ENCODE measurements at regions not wholly inside any gene's neighbourhood (a gene's known extent, or its start where the extent isn't known, plus 50 kb on each side); places are given as distances from the start of the nearest gene placed in this dataset.

DNA sequence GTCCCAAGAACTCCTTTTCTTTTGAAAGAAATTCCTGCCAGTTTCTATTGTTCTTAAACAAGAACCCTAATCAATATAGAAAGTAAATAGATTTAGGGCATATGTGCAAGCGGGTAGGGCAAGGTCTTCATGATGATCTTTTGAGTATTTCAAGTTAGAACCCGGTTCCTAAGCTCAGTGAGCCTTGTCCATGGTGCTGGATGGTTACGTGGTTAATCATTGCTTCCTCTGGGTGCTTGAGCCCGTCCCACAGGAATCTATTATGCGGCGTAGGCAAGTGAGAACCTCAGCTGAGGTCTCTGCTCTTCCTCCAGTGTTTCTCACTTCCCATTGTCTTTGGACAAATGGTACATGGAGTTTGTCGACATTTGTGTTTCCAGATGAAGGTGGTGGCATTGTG lies 580.8 kb upstream of the EEF2KMT start:
- DNase-seq = no peak

DNA sequence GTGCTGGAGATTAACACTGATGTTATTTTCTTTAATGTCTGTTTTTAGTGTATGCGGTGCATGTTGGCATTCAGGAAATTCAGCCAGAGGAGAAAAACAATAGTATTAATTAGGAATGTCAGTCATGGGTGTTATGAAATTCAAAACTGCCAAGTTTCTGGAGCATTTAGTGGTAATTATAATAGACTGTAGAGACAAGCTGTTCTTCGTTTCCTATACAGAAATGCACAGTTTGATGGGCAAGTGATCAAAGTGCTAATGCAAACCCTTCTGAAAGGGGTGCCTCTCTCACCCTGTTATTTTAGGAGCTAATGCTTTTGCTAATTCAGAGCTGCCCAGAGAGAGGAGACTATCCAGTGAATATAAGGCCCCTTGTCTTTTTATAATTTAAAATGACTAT lies 573.8 kb upstream of the EEF2KMT start:
- no peak for DNase-seq

DNA sequence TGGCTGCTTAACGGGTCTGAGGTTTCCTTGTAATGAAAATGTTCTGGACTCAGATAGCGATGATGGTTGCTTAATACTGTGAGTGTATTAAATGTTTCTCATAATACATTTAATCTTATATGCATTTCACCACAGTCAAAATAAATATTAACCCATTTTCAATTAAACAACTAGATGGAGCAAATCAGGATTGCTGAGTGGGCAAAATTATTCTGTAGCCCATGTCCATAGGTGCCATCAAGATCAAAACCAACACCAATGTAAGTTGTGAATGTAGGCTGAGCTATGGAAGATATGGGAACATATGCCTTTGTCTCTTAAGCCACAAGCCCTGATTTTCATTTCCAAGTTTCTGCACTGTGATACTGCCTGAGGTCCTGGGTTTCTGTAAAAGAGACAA lies 572.6 kb upstream of the EEF2KMT start:
- DNase-seq = no peak

DNA sequence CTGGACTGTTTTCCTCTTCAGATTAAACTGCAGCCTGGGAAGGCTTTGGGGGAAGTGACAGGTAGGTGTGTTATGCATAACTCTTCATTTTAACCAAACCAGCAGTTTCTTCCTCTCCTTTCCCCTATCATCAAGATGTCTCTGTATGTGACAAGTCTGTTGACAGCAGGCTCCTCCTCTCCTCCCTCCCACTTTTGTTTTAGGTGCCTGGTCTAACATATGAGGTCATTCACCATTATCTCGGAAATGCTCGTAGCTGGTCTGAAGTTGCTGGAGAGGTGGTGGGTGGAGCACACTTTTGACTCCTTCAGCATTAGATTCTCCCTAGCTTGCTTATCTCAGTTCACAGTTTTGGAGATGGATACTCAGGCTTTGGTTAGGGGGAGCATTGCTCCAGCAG lies 571.0 kb upstream of the EEF2KMT start:
- no peak for DNase-seq

DNA sequence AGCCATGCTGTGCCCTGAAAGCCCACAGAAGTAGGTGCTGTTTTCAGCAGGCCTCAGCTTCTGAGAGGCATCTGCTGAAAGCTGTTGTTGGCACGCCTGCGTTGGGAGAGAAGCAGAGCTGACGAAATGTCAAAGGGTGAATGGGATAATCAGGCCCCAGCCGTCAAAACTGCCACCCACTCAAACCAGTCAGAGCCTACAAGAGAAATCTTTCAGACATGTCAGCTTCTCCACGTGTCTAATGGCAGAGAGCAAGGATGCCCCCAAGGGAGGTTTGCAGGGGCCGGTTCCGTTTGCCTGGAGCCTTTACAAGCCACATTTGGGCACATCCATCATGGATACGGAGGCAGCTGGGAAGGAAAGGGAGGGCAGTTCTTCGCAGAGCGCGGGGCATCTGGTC lies 568.2 kb upstream of the EEF2KMT start:
- DNase-seq = no peak

DNA sequence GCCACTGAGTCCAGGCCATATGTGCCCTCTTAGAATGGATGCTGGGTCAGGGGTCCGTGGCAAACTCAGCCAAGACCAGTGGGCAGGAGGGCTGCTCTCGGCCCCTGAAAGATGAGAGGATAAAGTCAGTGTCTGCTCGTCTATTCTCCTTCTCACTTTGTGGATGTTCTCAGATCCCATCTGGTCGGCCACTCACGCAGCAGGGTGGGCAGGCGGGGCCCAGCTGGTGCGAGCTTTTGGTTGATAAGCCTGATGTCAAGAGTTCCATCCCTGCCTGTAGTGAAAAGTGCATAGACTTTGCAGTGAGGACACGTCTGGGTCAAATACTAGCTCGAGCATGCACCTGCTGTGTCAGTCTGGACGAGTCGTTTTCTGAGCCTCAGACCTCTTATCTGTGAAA lies 556.2 kb upstream of the EEF2KMT start:
- DNase-seq = no peak

DNA sequence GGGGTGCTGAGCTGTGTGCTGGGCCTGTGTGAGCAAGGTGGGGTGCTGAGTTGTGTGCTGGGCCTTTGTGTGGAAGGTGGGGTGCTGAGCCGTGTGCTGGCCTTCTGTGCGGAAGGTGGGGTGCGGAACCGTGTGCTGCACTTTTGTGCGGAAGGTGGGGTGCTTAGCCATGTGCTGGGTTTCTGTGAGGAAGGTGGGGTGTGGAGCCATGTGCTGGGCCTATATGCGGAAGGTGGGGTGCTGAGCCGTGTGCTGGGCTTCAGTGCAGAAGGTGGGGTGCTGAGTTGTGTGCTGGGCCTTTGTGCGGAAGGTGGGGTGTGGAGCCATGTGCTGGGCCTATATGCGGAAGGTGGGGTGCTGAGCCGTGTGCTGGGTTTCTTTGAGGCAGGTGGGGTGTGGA lies 555.4 kb upstream of the EEF2KMT start:
- DNase-seq = no peak

DNA sequence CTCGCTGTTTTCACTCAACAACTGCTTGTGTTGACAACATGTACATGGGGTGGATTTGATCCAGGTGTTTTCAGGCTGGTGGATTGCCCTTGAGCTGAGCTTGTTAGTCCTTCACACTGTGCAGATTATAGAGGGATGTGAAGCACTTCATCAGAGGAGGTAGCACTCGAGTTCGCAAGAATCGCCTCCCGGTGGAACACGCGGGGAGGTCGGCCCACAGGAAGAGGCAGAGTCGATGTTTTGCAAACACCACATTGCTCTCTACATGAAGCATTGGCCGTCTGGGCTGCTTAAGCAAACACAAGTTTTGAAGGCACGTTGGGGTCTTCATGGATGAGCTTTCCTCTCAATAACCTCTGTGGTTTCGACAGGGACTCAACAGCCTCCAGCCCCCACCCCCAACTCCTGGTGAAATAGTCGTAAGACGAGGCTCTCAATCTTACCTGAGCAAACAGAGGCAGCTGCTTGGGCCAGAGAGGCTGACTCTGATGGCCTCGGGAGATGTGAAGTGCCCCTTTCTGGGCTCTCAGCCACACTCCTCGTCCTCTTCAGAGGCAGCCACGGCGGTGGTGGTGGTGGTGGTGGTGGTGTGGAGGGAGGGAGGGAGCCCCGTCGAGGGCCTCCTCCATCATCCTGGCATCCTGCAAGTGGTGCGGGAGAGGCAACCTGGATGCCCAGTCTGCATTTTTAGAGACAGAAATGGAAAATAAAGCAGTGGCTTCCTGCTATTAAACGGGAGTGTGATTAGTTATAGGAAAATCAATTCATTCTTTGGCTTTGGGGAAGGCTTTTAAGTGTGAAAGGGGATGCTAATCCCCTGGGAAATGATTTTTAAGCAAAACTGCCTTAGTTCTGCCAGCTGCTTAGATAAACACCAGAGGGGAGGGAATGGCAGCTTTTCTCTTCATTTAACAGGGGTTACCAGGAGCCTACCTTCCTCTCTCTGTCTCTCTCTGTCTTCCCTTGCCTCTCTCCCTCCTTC lies 552.5 kb upstream of the EEF2KMT start:
- DNase-seq = no peak

DNA sequence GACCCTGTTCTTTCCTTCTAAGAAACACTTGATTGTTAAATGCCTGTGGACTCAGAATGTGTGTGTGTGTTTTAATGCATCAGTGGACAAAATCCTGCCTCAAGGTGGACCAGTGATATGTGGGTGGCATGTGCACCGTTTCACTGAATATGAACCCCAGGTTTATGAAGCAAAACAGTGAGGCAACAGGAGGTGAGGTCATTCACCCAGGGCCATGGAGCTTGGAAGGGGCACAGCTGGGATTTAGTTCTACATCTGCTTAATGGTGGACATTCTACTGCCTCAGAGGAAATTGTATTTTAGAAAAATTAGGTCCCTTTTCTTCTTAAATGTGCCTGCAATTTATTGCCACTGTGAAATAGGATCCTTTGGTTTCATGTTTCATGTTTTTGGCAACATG lies 549.5 kb upstream of the EEF2KMT start:
- DNase-seq = no peak

DNA sequence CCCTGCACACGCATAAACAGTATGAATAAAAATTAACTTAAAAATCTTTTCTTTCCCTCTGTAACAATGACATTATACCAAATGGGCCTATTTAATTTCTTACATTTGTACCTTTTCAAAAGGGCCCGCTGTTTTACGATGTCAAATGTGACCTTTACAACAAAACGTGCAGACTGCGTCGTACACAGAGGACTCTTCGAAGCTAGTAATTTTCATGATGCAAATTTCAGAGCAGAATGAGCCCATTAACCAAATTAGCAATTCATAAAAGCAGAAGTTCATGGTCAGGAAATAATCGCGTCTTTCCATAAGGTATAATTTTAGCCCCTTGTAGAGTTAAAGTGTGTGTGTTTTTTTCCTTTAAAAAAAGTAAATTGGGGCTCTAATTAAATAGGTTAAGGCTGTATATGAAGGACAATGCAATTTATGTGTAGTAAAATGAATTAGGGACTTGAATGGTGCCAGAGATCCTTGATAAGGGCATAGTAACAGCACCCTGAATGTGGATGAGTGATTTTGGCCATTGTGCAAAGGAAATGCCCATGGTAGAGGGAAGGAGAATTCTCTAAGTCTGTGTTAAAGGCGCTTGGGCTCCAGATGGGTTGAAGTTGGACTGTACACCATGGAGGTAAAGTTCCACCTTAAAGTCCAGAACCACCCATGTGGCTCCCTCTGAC lies 546.4 kb upstream of the EEF2KMT start:
- DNase-seq = no peak

DNA sequence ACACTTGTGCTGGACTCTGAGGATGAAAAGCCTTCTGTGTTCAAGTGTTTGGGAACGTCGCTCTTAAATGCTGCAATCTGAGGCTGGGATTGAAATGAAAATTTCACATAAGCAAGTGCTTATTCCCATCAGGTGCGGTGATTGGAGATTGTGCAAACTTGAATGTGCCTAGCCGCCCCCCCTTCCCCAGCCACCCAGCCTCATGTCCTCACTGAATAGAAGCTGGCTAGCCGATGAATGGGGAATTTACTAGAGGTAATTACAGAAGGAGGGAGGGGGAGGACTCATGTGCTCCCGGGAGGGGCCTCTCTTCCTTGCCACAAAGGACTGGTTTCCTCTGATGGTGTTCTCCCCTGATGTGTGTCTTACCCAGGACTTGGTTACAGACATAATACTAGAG lies 544.8 kb upstream of the EEF2KMT start:
- no peak for DNase-seq

DNA sequence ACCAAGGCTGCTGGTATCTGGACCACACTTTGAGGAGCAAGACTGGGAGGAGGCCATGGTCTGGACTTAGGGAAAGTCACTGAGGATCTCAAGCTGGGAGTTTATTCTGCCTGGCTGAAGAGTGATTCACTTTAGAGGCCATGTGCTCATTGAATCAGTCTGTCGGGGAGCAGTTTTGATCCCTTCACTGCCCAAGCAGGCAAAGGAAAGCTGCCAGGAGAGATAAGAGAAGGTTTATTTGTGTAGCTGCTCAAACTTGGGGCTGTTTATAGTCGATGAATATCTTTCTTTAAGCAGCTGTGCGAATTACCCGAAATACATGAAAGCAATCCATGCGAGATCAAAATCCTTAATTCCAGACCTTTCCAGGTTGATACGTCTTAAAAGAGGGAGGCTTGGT lies 544.4 kb upstream of the EEF2KMT start:
- no peak for DNase-seq

DNA sequence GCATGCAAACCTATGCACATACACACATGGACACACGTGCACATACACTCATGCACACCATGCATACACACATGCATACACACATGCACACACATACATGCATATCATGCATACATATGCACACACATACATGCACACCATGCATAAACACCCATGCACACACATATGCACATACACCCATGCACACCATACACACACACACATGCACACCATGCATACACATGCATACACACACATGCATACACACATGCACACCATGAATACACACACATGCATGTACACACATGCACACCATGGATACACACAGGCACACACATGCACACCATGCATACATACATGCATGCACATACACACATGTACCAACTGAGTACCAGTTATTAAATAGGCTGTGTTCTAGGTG lies 543.3 kb upstream of the EEF2KMT start:
- no peak for DNase-seq

DNA sequence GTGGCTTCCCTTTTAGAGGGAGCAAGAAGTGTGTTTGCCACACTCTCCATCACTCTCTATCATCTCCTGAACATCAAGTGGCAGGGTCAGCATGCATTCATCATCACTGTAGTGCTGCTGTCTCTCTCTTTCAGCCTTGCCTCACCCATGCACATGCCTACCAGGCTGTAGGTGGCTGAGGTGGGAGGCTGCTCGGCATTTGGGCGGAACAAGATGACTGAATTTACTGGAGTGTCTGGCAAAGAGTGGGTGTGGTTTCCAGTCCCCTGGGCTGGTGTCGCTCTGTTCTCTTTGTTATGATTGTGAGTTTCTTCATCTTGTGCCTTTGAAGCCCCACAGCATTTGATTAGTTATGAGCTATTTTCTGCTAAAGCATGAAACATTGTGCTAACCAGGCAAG lies 541.9 kb upstream of the EEF2KMT start:
- DNase-seq = no peak

DNA sequence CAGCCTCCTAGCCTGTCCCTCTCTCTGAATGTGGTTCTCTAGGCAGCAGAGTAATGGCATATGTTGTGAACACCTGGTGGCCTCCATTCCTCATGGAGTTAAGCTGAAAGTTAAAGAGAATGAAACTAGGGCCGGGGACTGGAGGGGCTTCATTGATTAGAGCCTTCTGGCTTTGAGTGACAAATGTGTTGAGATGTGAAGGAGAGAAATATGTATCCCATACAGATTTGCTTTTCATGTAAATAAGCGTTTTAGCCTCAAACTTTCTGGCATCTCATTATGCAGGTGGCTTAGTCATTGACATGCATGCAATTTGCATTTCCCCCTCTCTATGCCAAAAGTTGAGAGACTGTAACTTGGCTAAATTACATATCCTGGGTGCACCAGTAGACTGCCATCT lies 537.7 kb upstream of the EEF2KMT start:
- no peak for DNase-seq

DNA sequence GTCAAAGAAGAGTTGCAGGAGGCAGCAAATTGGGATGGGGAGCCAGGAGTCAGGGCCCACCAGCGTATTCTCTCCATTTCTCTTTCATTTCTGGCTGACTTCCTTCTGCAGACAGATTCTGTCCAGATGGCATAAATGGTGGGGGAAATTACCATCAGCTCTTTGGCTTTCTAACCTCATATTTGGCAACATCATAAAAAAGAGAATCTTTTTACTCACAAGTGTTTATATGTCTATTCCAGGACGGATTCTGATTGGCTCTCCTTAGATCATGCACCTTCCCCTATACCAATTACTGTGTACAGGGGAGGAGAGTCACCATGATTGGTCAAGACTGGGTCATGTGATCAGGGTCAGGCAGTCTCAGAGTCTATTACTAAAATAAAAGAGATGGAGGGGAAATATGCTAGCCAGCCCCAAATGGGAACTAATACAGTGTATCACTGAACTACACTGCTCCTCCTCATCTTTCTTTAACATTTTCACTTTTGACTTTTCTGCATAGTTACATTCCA lies 537.1 kb upstream of the EEF2KMT start:
- DNase-seq = no peak

DNA sequence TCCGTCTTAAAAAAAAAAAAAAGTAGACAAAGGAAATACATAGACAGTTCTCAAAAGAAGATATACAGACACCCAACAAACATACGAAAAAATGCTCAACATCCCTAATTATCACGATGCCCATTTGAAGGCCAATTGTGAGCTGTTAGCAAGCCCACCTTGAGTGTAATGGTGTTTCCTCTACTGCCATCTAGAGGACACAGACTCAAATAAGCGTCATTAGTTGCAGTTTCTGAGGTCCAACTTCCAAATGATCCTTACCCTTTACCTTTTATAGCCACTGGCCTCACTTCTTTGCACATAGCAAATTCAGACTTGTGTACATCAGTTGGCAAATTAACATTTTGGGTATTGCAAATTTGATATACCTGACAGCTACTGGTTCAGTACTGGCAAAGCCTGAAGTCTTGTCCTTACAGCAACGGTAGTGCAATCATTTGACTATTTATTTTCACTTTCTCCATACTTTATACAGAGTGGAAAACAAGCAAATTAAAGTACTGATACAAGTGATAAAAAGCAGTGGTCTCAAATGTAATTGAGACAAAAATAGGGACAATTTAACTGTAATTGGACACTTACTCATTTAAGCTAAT lies 536.3 kb upstream of the EEF2KMT start:
- DNase-seq = peak; percentile 6

DNA sequence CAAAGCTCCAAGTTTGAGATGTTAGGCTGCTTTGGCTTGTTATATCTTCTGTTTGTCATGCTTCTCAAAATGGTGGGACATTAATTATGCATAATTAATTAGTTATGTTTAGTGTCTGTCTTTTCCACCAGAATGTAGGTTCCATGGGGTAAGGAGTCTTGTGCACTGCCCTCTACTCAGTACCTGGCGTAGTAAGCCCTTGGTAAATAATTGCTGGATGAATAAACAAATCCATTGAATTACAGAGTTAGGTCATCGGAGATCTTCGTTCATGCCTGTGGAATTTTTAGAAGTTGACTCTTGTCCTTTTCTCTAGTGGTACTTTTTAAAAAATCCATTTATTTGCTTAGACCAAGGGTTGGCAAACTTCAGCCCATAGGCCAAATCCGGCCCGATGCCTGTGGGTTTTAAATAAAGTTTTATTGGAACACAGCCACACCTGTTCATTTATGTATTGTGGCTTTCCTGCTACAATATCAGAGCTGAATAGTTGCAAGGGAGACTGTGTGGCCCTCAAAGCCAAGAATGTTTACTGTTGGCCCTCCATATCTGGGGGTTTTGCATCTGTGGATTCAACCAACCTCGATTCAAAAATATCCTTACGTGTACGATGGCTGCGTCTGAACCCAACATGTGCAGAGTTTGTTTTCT lies 524.8 kb upstream of the EEF2KMT start:
- DNase-seq = no peak

DNA sequence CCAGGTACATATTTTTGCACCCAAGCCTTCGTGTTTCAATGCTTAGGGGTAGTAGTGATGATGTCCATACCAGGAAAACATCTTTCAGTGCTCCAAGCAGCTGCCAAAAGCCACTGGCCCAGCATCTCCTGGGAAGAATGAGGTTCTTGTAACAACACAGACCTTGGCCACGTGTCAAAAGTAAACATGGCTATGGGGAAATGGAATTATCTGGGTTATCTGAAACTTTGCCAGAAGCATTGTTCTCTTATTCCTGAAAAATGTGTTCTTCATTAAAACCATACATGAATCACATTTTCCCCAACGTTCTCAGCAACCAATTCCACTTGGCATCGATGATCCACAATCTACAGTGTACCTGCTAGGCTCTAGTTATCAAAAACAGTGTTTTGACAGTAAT lies 524.2 kb upstream of the EEF2KMT start:
- DNase-seq = no peak

DNA sequence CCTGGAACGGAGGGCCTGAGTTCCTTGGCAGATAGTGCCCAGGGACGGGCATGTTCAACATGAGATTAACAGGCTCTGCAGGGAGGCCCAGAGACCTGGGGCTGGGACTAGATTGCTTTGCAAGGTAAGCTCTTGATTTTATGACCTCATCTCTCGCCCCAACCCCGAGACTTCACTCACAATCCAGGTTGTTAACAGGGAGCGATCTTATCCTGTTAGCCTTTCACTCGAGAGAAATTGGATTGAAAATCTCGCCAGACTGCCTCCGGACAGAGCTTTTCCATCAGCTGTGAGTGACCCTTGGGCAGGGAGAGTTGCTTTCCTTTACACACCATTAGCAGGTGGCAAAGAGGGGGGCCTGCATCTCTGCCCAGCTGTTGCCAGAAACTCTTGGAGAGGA lies 521.7 kb upstream of the EEF2KMT start:
- no peak for DNase-seq

DNA sequence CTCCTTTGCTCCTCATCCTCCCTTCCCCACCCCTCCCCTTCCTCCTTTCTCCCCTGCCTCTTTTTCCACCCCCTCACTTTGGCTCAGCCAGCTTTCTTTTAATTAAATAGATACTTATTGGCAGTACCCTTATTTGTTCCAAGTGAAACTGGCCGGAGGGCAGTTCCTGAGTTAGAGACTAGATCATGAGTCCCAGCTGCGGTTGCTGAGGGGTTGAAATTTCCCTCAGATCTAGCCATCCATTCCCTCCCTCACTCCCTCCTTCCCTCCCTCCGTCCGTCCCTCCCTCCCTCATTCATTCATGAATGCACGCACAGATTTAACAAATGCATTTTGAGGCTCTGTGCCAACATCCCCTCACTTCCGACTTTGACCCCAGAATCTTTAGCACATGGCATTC lies 519.2 kb upstream of the EEF2KMT start:
- no peak for DNase-seq

DNA sequence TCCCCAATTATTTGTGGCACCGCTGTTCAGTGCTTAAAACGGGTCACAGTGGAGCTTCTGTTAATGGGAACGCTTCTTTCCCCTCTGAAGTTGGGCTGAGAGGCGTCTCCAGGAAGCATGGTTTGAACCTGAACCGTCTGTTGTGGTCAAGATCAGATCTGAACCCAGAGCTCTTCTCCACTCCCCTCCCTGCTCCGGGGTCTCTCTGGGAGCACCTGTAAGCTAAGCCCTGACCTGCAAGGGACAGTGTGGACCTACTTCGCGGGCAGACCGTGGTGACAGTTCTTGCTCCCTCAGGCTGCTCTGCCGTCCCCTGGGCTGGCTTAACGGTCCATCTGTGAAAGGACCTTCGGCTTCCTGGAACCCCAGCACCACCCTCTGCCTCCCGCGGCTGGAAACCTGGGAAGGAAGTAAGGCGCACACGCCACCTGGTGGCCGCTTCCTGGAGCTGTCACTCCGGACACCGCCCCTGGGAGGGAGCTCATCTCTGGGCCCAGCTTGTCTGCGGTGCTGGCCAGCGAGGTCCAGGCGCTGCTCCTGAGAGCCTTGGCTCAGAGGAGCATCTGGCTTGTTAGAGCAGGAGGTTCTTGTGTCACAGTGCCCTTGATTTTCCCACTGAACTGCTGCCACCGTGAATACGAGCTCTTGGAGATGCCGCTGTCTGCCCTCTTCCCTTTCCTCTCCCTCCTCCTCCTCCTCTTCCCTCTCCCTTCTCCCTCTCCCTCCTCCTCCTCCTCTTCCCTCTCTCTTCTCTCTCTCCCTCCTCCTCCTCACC lies 518.5 kb upstream of the EEF2KMT start:
- peak; percentile 38 for DNase-seq
